HepG2 (cell line): ENCODE measurements at regions not wholly inside any gene's neighbourhood (a gene's known extent, or its start where the extent isn't known, plus 50 kb on each side); places are given as distances from the start of the nearest gene placed in this dataset.

Experiments used
- EHMT2 ChIP-seq: fragments of 200-600 bp; sonication (generic); IDR thresholded peaks from 2 replicates; pipeline ENCODE4 v1.7.0; 2017; ENCODE audit warnings: antibody characterized with exemption, low read depth, low read length, borderline replicate concordance
- FLYWCH1 ChIP-seq: sonication (generic); formaldehyde crosslinking; IDR thresholded peaks from 2 replicates; pipeline ENCODE4 v1.8.1; 2023; ENCODE audit warnings: mild to moderate bottlenecking, missing genetic modification reagents
- FOSL1 ChIP-seq: sonication (generic); formaldehyde crosslinking; IDR thresholded peaks from 2 replicates; pipeline ENCODE4 v1.9.0; 2021; ENCODE audit warnings: missing genetic modification reagents, borderline replicate concordance
- KAT8 ChIP-seq: IDR thresholded peaks from 2 replicates; pipeline ENCODE4 v1.6.1; 2016; ENCODE audit warnings: missing genetic modification reagents, missing compliant biosample characterization
- KDM4B ChIP-seq: sonication (generic); formaldehyde crosslinking; IDR thresholded peaks from 2 replicates; pipeline ENCODE4 v1.4.0; 2020; ENCODE audit warnings: missing genetic modification reagents
- MAFK ChIP-seq, 2 experiments: IDR thresholded peaks in 1 of 2; conservative IDR thresholded peaks in 1 of 2; 2 replicates each; pipeline ENCODE4 v1.6.1; 2011; ENCODE audit warnings: improper control_type of control experiment in 2 of 2, low read length in 2 of 2
- NFE2L2 ChIP-seq: fragments of 150-350 bp; IDR thresholded peaks from 2 replicates; pipeline ENCODE4 v1.6.1; 2014; ENCODE audit warnings: low read length
- POGZ ChIP-seq: sonication (generic); formaldehyde crosslinking; IDR thresholded peaks from 2 replicates; pipeline ENCODE4 v1.4.0; 2020; ENCODE audit warnings: mild to moderate bottlenecking, missing genetic modification reagents
- PPARG ChIP-seq: conservative IDR thresholded peaks from 2 replicates; pipeline ENCODE4 v1.6.1; 2016; ENCODE audit warnings: missing biosample characterization, missing genetic modification reagents
- REXO4 ChIP-seq: sonication (generic); formaldehyde crosslinking; IDR thresholded peaks from 2 replicates; pipeline ENCODE4 v1.8.0; 2022; ENCODE audit warnings: missing genetic modification reagents, mild to moderate bottlenecking, borderline replicate concordance
- ZNF224 ChIP-seq: sonication (generic); formaldehyde crosslinking; IDR thresholded peaks from 2 replicates; pipeline ENCODE4 v1.5.0; 2020; ENCODE audit warnings: mild to moderate bottlenecking, missing genetic modification reagents
- ZNF432 ChIP-seq: sonication (generic); formaldehyde crosslinking; IDR thresholded peaks from 2 replicates; pipeline ENCODE4 v1.5.0; 2020; ENCODE audit warnings: missing genetic modification reagents, mild to moderate bottlenecking, borderline replicate concordance
- ZNF652 ChIP-seq: IDR thresholded peaks from 2 replicates; pipeline ENCODE4 v1.6.1; 2016; ENCODE audit warnings: low read depth, borderline replicate concordance
- TF ChIP-seq, protein P1 (sequence below): IDR thresholded peaks from 2 replicates; pipeline ENCODE4 v1.6.1; 2016; ENCODE audit warnings: low read depth
- TF ChIP-seq, protein P2 (sequence below): IDR thresholded peaks from 2 replicates; pipeline ENCODE4 v1.6.1; 2018; ENCODE audit warnings: missing genetic modification reagents, mild to moderate bottlenecking, missing compliant biosample characterization
- TF ChIP-seq, protein P3 (sequence below): sonication (generic); formaldehyde crosslinking; IDR thresholded peaks from one replicate; pipeline ENCODE4 v1.5.1; 2020; ENCODE audit warnings: mild to moderate bottlenecking, missing genetic modification reagents; ENCODE audit errors: not compliant biosample characterization
- TF ChIP-seq, protein P4 (sequence below): sonication (generic); formaldehyde crosslinking; IDR thresholded peaks from 2 replicates; pipeline ENCODE4 v1.5.0; 2020; ENCODE audit warnings: mild to moderate bottlenecking, missing genetic modification reagents, moderate library complexity

DNA sequence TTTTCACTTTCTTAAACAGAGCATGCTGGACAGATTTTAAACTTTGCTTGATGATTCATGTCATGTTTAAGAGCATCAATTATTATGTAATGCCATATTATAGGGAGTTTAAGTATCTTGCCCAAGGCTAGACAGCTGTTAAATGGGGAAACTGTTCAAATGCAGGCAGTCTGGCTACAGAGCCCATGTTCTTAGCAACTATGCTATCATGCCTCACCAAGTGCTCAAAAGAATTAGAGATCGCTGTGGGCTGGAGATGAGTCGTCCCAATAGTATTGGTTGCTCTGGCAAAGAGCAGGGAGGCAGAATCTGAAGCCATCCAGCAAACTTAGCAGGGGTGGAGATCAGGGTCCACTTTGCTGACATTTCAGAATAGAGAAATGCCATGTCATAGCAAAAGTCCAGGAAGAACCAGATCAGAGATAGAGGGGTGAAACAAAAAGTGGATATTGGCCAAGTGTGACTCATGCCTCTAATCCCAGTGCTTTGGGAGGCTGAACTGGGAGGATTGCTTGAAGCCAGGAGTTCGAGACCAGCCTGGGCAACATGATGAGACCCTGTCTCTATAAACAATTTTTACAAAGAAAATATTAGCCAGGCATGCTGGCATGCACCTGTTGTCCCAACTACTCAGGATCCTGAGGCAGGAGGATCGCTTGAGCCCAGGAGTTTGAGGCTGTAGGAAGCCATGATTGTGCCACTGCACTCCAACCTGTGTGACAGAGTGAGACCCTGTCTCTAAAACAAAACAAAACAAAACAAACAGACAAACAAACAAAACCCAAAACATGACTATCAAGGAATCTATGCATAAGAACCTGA is 57.8 kb downstream of the BAMBI start (continued):
- TF ChIP-seq, protein P1, sequence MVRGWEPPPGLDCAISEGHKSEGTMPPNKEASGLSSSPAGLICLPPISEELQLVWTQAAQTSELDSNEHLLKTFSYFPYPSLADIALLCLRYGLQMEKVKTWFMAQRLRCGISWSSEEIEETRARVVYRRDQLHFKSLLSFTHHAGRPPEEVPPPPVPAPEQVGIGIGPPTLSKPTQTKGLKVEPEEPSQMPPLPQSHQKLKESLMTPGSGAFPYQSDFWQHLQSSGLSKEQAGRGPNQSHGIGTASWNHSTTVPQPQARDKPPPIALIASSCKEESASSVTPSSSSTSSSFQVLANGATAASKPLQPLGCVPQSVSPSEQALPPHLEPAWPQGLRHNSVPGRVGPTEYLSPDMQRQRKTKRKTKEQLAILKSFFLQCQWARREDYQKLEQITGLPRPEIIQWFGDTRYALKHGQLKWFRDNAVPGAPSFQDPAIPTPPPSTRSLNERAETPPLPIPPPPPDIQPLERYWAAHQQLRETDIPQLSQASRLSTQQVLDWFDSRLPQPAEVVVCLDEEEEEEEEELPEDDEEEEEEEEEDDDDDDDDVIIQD (CRISPR knock-in tag), result peak; percentile 68; the same call in 1 of the 2 replicates
- no peak for TF ChIP-seq KDM4B (CRISPR knock-in tag)
- TF ChIP-seq, protein P2, sequence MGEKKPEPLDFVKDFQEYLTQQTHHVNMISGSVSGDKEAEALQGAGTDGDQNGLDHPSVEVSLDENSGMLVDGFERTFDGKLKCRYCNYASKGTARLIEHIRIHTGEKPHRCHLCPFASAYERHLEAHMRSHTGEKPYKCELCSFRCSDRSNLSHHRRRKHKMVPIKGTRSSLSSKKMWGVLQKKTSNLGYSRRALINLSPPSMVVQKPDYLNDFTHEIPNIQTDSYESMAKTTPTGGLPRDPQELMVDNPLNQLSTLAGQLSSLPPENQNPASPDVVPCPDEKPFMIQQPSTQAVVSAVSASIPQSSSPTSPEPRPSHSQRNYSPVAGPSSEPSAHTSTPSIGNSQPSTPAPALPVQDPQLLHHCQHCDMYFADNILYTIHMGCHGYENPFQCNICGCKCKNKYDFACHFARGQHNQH, result peak; percentile 40; the same call in 1 of the 2 replicates
- TF ChIP-seq, protein P3, sequence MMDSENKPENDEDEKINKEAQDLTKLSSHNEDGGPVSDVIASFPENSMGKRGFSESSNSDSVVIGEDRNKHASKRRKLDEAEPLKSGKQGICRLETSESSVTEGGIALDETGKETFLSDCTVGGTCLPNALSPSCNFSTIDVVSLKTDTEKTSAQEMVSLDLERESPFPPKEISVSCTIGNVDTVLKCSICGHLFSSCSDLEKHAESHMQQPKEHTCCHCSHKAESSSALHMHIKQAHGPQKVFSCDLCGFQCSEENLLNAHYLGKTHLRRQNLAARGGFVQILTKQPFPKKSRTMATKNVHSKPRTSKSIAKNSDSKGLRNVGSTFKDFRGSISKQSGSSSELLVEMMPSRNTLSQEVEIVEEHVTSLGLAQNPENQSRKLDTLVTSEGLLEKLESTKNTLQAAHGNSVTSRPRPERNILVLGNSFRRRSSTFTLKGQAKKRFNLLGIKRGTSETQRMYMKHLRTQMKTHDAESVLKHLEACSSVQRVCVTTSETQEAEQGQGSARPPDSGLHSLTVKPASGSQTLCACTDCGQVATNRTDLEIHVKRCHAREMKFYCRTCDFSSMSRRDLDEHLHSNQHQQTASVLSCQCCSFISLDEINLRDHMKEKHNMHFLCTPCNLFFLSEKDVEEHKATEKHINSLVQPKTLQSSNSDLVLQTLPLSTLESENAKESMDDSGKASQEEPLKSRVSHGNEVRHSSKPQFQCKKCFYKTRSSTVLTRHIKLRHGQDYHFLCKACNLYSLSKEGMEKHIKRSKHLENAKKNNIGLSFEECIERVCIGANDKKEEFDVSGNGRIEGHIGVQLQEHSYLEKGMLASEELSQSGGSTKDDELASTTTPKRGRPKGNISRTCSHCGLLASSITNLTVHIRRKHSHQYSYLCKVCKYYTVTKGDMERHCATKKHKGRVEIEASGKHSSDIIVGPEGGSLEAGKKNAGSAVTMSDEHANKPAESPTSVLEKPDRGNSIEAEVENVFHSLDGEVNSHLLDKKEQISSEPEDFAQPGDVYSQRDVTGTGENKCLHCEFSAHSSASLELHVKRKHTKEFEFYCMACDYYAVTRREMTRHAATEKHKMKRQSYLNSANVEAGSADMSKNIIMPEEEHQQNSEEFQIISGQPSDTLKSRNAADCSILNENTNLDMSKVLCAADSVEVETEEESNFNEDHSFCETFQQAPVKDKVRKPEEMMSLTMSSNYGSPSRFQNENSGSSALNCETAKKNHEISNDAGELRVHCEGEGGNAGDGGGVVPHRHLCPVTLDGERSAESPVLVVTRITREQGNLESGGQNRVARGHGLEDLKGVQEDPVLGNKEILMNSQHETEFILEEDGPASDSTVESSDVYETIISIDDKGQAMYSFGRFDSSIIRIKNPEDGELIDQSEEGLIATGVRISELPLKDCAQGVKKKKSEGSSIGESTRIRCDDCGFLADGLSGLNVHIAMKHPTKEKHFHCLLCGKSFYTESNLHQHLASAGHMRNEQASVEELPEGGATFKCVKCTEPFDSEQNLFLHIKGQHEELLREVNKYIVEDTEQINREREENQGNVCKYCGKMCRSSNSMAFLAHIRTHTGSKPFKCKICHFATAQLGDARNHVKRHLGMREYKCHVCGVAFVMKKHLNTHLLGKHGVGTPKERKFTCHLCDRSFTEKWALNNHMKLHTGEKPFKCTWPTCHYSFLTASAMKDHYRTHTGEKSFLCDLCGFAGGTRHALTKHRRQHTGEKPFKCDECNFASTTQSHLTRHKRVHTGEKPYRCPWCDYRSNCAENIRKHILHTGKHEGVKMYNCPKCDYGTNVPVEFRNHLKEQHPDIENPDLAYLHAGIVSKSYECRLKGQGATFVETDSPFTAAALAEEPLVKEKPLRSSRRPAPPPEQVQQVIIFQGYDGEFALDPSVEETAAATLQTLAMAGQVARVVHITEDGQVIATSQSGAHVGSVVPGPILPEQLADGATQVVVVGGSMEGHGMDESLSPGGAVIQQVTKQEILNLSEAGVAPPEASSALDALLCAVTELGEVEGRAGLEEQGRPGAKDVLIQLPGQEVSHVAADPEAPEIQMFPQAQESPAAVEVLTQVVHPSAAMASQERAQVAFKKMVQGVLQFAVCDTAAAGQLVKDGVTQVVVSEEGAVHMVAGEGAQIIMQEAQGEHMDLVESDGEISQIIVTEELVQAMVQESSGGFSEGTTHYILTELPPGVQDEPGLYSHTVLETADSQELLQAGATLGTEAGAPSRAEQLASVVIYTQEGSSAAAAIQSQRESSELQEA (CRISPR knock-in tag), result no peak
- TF ChIP-seq MAFK (conservative IDR thresholded peaks at IDR 0.05 in 1 of 2, IDR thresholded peaks at IDR 0.05 in 1 of 2; ENCODE audit: low read length in 2 of 2), result peak; percentile 91 to 96
- peak; percentile 57; the same call in 1 of the 2 replicates for TF ChIP-seq KAT8 (CRISPR knock-in tag)
- no peak for TF ChIP-seq ZNF224 (CRISPR knock-in tag)
- no peak; the same call in 1 of the 2 replicates for TF ChIP-seq ZNF652 (CRISPR knock-in tag)
- TF ChIP-seq FOSL1 (CRISPR knock-in tag), result peak; percentile 78
- peak; percentile 94 for TF ChIP-seq NFE2L2
- peak; percentile 80 for TF ChIP-seq POGZ (CRISPR knock-in tag)
- no peak for TF ChIP-seq FLYWCH1 (CRISPR knock-in tag)
- TF ChIP-seq, protein P4, sequence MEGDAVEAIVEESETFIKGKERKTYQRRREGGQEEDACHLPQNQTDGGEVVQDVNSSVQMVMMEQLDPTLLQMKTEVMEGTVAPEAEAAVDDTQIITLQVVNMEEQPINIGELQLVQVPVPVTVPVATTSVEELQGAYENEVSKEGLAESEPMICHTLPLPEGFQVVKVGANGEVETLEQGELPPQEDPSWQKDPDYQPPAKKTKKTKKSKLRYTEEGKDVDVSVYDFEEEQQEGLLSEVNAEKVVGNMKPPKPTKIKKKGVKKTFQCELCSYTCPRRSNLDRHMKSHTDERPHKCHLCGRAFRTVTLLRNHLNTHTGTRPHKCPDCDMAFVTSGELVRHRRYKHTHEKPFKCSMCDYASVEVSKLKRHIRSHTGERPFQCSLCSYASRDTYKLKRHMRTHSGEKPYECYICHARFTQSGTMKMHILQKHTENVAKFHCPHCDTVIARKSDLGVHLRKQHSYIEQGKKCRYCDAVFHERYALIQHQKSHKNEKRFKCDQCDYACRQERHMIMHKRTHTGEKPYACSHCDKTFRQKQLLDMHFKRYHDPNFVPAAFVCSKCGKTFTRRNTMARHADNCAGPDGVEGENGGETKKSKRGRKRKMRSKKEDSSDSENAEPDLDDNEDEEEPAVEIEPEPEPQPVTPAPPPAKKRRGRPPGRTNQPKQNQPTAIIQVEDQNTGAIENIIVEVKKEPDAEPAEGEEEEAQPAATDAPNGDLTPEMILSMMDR (CRISPR knock-in tag), result no peak
- no peak for TF ChIP-seq PPARG (CRISPR knock-in tag)
- no peak for TF ChIP-seq REXO4 (CRISPR knock-in tag)
- TF ChIP-seq EHMT2, result peak; percentile 90
- no peak for TF ChIP-seq ZNF432 (CRISPR knock-in tag)
